Right lobe of liver (tissue), 6 donors: ENCODE measurements at regions not wholly inside any gene's neighbourhood (a gene's known extent, or its start where the extent isn't known, plus 50 kb on each side); places are given as distances from the start of the nearest gene placed in this dataset.

Experiments
- ATAC-seq, 4 donors: fragments of 200-7000 bp; cut with Tn5 transposase; one replicate each; pipeline ENCODE4 v1.9.1; 2020; ENCODE audit warnings: mild to moderate bottlenecking in 4 of 4, moderate library complexity in 4 of 4
- DNase-seq, 3 donors: peaks; one replicate each; pipeline ENCODE4 v3.0.0-alpha.2; 2020
- H3K27ac ChIP-seq, 3 donors: fragments of 200-600 bp; one replicate each; pipeline ENCODE4 v1.8.0; 2022
- H3K27me3 ChIP-seq, 2 donors: fragments of 200-600 bp; one replicate each; pipeline ENCODE4 v1.8.0; 2022
- H3K36me3 ChIP-seq, 4 donors: fragments of 200-600 bp; sonication (generic) in 1 of 4; one replicate each; pipeline versions ENCODE4 v1.5.1 to v1.8.0; 2017 to 2022; ENCODE audit warnings: control low read depth in 1 of 4
- H3K4me1 ChIP-seq, 4 donors: fragments of 200-600 bp; sonication (generic) in 1 of 4; one replicate each; pipeline versions ENCODE4 v1.5.1 to v1.8.0; 2017 to 2022; ENCODE audit warnings: control low read depth in 1 of 4
- H3K4me3 ChIP-seq, 3 donors: fragments of 200-600 bp; one replicate each; pipeline ENCODE4 v1.8.0; 2022
- H3K9me3 ChIP-seq, 4 donors: fragments of 200-600 bp; sonication (generic) in 1 of 4; one replicate each; pipeline versions ENCODE4 v1.5.1 to v1.8.0; 2017 to 2022; ENCODE audit warnings: control low read depth in 1 of 4
- CTCF ChIP-seq, 4 donors: fragments of 200-600 bp in 3 of 4; fragments of 450-650 bp in 1 of 4; IDR thresholded peaks; one replicate each; pipeline versions ENCODE4 v1.5.1 to v1.8.0; 2016 to 2022; ENCODE audit warnings: antibody characterized with exemption in 4 of 4, mild to moderate bottlenecking in 2 of 4
- POLR2A ChIP-seq: fragments of 450-650 bp; IDR thresholded peaks from one replicate; pipeline ENCODE4 v1.6.1; 2017; ENCODE audit warnings: antibody characterized with exemption, mild to moderate bottlenecking
- WGBS: methylation state at CpG from one replicate; pipeline ENCODE4 v1.1.6; 2018; ENCODE audit warnings: low coverage, low lambda C conversion rate; ENCODE audit not compliant: insufficient coverage; ENCODE audit errors: missing lambda C conversion rate; 5-methylcytosine and 5-hydroxymethylcytosine counted together
- intact Hi-C, 2 donors: fragments of 100-400 bp; cut with DNase I; formaldehyde crosslinking; loops; one replicate each; pipeline versions ENCODE4 v1.11.2 to v1.14.1; 2022
- donor health status: DM: no; HTN: yes; CAD: no.
- donor health status: DM: no; HTN: no; CAD: no.
- donor health status: DM: no; HTN: no; CAD: no.
- donor health status: DM: no; HTN: yes; CAD: no.
- donor health status: DM: no; HTN: yes; CAD: no.

- intact Hi-C loops = no loop called here
- ATAC-seq = no peak
- TF ChIP-seq POLR2A (no peak), CTCF (IDR thresholded peaks at IDR 0.05) (no peak)
- no peak overlapping the region for H3K4me3 ChIP-seq
- DNase-seq = no peak
- H3K9me3 ChIP-seq = no peaks in the 10 kb centered on the region
- no peaks in the 10 kb centered on the region for H3K4me1 ChIP-seq
- H3K36me3 ChIP-seq = no peaks in the 10 kb centered on the region
- H3K27ac ChIP-seq = no peak overlapping the region
- no peaks in the 10 kb centered on the region for H3K27me3 ChIP-seq
These were observed 71.6 kb upstream of the LEF1 start for GRCh38 chr4:108240366-108240765.

- Histone ChIP-seq H3K27ac (no peak overlapping the region), H3K4me3 (no peak overlapping the region), H3K4me1 (no peaks in the 10 kb centered on the region), H3K36me3 (no peaks in the 10 kb centered on the region), H3K27me3 (no peaks in the 10 kb centered on the region), H3K9me3 (no peaks in the 10 kb centered on the region)
- 73% methylated on average over 1 of the region's 1 CpG for WGBS
- no peak for DNase-seq
- TF ChIP-seq CTCF (IDR thresholded peaks at IDR 0.05) (no peak), POLR2A (no peak)
- no peak for ATAC-seq
- intact Hi-C loops = no loop called here
These were observed 69.0 kb upstream of the LEF1 start for GRCh38 chr4:108237693-108238092.

- intact Hi-C loops = no loop called here
- ATAC-seq = no peak
These were observed 67.5 kb upstream of the LEF1 start for GRCh38 chr4:108236264-108236663.

GRCh38 chr4:108227923-108228322, 59.2 kb upstream of the LEF1 start:
- ATAC-seq (no peak), DNase-seq (no peak)
- Histone ChIP-seq H3K4me3 (no peak overlapping the region), H3K9me3 (no peaks in the 10 kb centered on the region), H3K36me3 (no peaks in the 10 kb centered on the region), H3K27ac (no peak overlapping the region), H3K27me3 (no peaks in the 10 kb centered on the region), H3K4me1 (no peaks in the 10 kb centered on the region)
- TF ChIP-seq CTCF (IDR thresholded peaks at IDR 0.05) = no peak
- TF ChIP-seq POLR2A = no peak
- intact Hi-C loops = no loop called here
- WGBS = 30% methylated on average over 4 of the region's 4 CpGs

More at GRCh38 chr4:108236264-108236663, 67.5 kb upstream of the LEF1 start:
- TF ChIP-seq POLR2A (no peak), CTCF (IDR thresholded peaks at IDR 0.05) (no peak)
- Histone ChIP-seq H3K4me1 (no peaks in the 10 kb centered on the region), H3K36me3 (no peaks in the 10 kb centered on the region), H3K4me3 (no peak overlapping the region), H3K9me3 (no peaks in the 10 kb centered on the region), H3K27me3 (no peaks in the 10 kb centered on the region), H3K27ac (no peak overlapping the region)
- DNase-seq = no peak

GRCh38 chr4:108224611-108225053, 55.9 kb upstream of the LEF1 start:
- intact Hi-C loops = no loop called here
- WGBS = 40% methylated on average over 5 of the region's 6 CpGs
- Histone ChIP-seq H3K36me3 (no peaks in the 10 kb centered on the region), H3K9me3 (no peaks in the 10 kb centered on the region), H3K4me3 (no peak overlapping the region), H3K4me1 (no peaks in the 10 kb centered on the region), H3K27ac (no peak overlapping the region), H3K27me3 (no peaks in the 10 kb centered on the region)
- ATAC-seq = no peak
- DNase-seq = no peak
- TF ChIP-seq POLR2A = no peak
- no peak for TF ChIP-seq CTCF (IDR thresholded peaks at IDR 0.05)
